ENCODE measurements at regions not wholly inside any gene's neighbourhood (a gene's known extent, or its start where the extent isn't known, plus 50 kb on each side); places are given as distances from the start of the nearest gene placed in this dataset.

GRCh38 chr18:76136701-76137100, 358.3 kb downstream of the ZNF516 start:
- DNase-seq (ENCODE audit: extremely low spot score in 2 of 2), result no peak
- Histone ChIP-seq H3K9me3 (no peaks in the 10 kb centered on the region), H3K36me3 (no peaks in the 10 kb centered on the region), H3K4me1 (no peaks in the 10 kb centered on the region), H3K27me3 (no peaks in the 10 kb centered on the region), H3K27ac (no peak overlapping the region), H3K4me3 (no peak overlapping the region)
- intact Hi-C loops (cut with DNase I), result no loop called here
- TF ChIP-seq POLR2AphosphoS5 (IDR thresholded peaks at IDR 0.05; ENCODE audit: insufficient read depth in 1 of 2, low read depth in 1 of 2) (no peak), POLR2A (IDR thresholded peaks at IDR 0.05) (no peak), CTCF (IDR thresholded peaks at IDR 0.05) (no peak)

GRCh38 chr18:76134628-76135027, 360.4 kb downstream of the ZNF516 start:
- Histone ChIP-seq H3K27ac (no peak overlapping the region), H3K4me1 (no peaks in the 10 kb centered on the region), H3K27me3 (no peaks in the 10 kb centered on the region), H3K4me3 (no peak overlapping the region), H3K36me3 (no peaks in the 10 kb centered on the region), H3K9me3 (no peaks in the 10 kb centered on the region)
- intact Hi-C loops (cut with DNase I), result no loop called here
- no peak for TF ChIP-seq CTCF (IDR thresholded peaks at IDR 0.05)
- no peak for TF ChIP-seq POLR2AphosphoS5 (IDR thresholded peaks at IDR 0.05; ENCODE audit: insufficient read depth in 1 of 2, low read depth in 1 of 2)
- no peak for TF ChIP-seq POLR2A (IDR thresholded peaks at IDR 0.05)
- DNase-seq (ENCODE audit: extremely low spot score in 2 of 2), result no peak

GRCh38 chr18:76133873-76134272, 361.2 kb downstream of the ZNF516 start:
- H3K36me3 ChIP-seq, result no peaks in the 10 kb centered on the region
- H3K27me3 ChIP-seq, result no peaks in the 10 kb centered on the region
- no peaks in the 10 kb centered on the region for H3K9me3 ChIP-seq
- DNase-seq (ENCODE audit: extremely low spot score in 2 of 2), result no peak
- no peak overlapping the region for H3K4me3 ChIP-seq
- no peaks in the 10 kb centered on the region for H3K4me1 ChIP-seq
- intact Hi-C loops (cut with DNase I), result no loop called here
- TF ChIP-seq POLR2AphosphoS5 (IDR thresholded peaks at IDR 0.05; ENCODE audit: insufficient read depth in 1 of 2, low read depth in 1 of 2), result no peak
- no peak for TF ChIP-seq CTCF (IDR thresholded peaks at IDR 0.05)
- TF ChIP-seq POLR2A (IDR thresholded peaks at IDR 0.05), result no peak
- H3K27ac ChIP-seq, result no peak overlapping the region

DNA sequence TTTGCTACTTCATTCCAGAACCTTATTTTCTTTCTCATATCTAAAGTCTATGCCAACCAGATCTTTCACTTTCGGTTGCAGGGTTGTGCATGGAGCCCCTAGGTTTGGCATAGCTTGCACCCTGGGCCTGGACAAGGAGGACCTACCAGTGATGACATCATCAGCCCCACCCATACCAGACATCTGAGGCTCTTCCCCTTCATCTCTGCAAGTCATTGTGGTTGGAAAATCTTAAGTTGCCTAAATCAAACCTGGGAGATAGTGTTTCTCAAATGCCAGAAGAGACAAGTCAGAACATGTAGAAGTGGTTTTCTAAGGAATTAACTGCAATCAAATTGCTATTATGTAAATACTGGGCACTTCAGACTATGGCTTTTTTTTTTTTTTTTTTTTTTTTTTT, 363.3 kb downstream of the ZNF516 start:
- DNase-seq (ENCODE audit: extremely low spot score in 2 of 2), result no peak
- Histone ChIP-seq H3K4me1 (no peaks in the 10 kb centered on the region), H3K4me3 (no peak overlapping the region), H3K27ac (no peak overlapping the region), H3K9me3 (no peaks in the 10 kb centered on the region), H3K27me3 (no peaks in the 10 kb centered on the region), H3K36me3 (no peaks in the 10 kb centered on the region)
- no peak for TF ChIP-seq CTCF (IDR thresholded peaks at IDR 0.05)
- no peak for TF ChIP-seq POLR2A (IDR thresholded peaks at IDR 0.05)
- intact Hi-C loops (cut with DNase I), result no loop called here

- Histone ChIP-seq H3K36me3 (no peaks in the 10 kb centered on the region), H3K4me1 (no peaks in the 10 kb centered on the region), H3K9me3 (no peaks in the 10 kb centered on the region), H3K4me3 (no peak overlapping the region), H3K27ac (no peak overlapping the region), H3K27me3 (no peaks in the 10 kb centered on the region)
- intact Hi-C loops (cut with DNase I), result no loop called here
- no peak for DNase-seq (ENCODE audit: extremely low spot score in 2 of 2)
- TF ChIP-seq POLR2AphosphoS5 (IDR thresholded peaks at IDR 0.05; ENCODE audit: insufficient read depth in 1 of 2, low read depth in 1 of 2), result no peak
- no peak for TF ChIP-seq POLR2A (IDR thresholded peaks at IDR 0.05)
- TF ChIP-seq CTCF (IDR thresholded peaks at IDR 0.05), result no peak
Observed at GRCh38 chr18:76130845-76131244, 364.2 kb downstream of the ZNF516 start.
